ENCODE measurements at regions not wholly inside any gene's neighbourhood (a gene's known extent, or its start where the extent isn't known, plus 50 kb on each side); places are given as distances from the start of the nearest gene placed in this dataset.
"Not testable (repeated sequence)": the region's sequence is repeated elsewhere in the genome, so short reads cannot be mapped to it uniquely, and the experiment has no call there.

DNA sequence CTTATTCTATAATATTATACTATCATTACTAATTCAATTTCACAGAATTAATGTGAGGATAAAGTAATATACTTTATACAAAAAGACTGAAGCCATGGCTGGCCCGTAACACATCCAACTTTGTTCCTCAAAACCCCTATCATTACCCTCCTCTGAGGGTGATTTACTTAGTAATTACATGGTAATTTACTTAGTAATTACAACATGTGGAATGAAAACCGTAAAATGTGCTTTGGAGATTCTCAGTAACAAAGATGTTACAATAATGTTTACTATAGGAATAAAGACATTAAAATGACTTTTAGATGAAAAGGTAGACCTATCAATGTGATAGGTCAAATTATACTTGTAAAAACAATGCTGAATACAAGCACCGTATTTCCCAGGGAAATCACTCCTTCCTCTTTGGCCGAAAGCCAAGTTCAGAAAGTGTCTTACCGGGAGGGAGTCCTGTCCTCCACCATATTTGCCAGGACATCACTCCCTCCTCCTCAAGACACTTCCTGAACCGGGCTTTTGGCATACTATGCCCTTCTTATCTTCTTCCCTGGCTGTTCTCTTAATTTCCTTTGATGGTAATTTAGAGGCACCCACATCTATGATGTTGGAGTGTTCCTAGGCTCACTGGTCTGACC, 1047.8 kb downstream of the SOCS6 start:
- DNase-seq: no peak

DNA sequence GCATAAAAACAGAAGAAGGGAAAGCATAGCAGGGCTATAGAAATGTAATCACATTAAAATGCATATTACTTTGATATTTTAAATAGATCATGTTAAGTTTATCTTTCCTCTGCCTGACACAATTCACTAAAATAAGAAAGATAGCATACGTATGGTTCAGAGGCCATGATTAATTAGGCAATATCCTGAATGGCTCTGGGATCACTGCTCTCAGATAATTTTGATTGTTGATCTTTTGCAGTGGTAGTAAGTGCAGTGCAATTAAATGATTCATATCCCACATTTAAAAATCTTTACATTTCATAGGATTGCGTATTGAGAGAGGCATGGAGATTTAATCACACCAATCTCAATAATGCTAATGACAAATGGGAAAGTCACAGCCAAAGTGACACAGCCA, 1040.7 kb downstream of the SOCS6 start:
- no peak for DNase-seq

DNA sequence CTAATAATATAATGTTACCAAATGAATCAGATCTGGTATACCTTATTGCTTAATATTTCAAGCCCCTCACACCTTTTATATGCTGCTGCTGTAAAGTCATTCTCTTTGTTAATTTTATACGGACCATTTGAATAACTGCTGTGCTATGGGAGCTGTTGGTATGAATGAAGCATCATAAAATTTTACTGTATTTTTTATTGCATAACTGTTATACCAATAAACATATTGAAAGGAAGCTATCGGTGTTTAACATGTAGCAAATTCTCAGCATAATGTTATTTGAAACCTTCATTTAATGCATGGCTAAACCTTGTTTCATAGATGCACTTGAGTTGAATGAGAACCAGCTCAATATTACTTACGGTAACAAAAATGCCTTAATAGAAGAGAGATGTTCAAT, 1040.3 kb downstream of the SOCS6 start:
- no peak for DNase-seq

DNA sequence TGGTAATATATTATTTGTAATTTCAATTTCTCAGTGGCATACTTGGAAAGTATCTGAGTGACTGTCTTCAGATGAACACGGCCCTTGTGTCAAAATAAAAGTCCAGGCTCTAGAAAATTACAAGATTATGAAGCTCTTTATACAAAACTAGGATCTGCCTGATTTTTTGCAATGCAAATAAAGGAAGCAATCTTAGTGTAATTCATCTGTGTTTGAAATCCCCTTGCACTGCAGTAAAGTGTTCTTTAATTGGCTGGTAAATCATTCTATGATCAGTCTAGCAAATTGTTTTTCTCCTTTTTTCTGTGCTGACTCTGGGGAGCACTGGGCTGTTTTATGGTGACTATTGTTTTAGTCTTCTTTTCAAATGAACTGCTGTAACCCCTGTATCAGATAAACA, 1039.0 kb downstream of the SOCS6 start:
- DNase-seq: no peak

DNA sequence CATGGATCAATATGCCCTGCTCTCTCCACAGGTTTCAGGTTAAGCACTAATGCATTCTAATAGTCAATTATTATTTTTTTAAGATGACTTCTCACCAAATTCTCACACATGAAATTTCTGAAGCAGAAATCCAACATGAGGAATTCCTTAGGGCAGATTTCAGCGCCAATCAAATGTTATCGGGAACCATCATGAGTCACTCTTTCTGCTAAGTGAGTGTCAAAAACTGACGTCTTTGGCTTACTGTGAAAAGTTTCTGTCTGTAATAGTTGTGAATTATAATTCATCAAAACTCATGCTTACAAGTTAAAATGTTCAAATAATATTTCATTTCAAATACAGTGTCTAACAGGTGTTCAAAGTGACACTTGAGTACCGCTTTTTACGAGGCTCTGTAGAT, 1038.6 kb downstream of the SOCS6 start:
- no peak for DNase-seq

DNA sequence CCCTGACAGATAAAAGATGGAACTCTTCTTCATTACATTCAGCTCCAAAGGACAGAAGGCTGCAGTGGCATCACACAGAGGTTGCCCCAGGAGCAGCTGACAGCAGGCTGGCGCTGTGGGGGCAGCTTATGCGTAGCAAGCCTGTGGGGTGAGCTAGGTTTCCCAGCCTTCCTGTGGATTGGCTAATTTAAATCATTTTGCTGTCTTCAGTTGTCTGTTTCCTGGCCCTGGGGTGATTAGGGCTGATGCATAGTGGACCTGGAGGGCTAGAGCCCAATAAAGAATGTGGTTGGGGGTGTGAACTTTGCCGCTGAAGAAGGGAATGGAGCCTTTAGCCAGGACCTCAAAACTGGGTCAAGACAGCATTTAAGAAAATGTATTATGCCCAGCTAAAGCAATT, 1038.0 kb downstream of the SOCS6 start:
- DNase-seq: no peak

DNA sequence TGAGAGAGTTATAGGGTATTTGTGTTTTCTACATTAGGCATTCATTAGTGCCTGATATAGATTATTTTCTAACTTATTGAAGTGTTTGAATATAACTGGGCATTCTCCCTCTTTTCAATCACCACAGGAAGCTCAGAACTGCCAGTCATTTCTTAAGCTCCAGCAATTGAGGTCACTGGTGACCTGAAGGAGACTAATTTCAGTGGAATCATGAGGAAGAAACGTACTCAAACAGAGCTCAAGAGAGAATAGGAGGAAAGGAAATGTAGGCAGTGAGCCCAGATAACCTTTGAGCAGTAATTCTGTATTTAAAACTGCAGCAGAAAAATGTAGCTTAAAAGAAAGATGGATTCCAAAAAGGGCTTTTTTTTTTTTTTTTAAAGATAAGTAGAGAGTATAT, 1035.5 kb downstream of the SOCS6 start:
- no peak for DNase-seq

DNA sequence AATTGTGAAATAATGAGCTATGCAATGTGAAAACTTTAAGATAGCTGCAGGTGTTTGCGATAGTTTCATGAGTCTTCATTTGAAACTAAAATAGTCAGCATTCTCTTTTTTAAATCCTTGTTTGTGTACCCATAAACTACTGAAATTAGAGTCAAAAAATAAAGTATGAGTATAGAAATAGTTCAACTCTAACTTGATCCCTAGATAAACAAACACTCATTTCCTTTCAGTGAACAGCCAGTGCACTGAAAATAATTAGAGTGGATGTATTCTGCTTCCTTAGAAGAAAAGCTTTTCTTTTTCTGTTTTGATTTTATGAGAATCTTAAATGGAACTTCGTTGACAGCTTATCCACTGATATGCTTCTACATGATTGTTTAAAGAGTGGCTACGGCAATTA, 1033.4 kb downstream of the SOCS6 start:
- DNase-seq: no peak

DNA sequence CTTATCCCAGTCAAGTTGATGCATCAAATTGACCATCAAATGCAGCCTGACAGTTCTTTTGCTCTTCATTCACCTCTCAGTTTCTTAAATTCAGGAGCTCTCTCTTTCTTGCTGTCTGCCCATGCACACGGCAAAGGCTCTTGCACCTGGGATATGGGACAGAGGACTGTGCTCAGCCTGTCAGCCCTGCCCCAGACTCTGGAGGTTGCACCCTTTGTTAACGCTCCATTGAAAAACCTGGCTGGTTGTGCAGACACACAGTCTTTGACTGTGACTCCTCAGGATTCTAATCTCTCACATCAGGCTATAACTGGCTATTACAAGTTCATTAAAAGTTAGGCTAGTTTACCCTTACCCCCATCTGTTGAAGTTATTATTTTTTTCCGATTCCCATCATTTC, 1032.5 kb downstream of the SOCS6 start:
- DNase-seq: no peak

DNA sequence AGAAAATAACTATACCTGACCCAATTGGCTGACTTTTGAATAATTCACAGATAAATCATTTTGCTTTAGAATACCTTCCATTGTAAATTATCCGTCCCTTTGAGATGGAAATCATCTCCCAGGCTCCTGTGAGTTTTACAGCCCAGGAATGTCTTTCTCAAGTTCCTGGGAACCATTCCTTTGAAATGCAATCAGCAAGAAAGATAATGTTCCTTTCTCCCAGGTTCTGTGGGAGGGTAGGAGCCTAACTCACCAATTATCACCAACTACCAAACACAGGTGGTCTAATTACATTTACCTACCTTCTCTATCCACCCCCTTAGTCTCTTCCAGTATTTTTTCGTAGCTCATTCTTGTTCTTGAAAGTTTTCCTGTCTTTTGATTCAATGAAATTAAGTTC, 1016.0 kb downstream of the SOCS6 start:
- DNase-seq: no peak

DNA sequence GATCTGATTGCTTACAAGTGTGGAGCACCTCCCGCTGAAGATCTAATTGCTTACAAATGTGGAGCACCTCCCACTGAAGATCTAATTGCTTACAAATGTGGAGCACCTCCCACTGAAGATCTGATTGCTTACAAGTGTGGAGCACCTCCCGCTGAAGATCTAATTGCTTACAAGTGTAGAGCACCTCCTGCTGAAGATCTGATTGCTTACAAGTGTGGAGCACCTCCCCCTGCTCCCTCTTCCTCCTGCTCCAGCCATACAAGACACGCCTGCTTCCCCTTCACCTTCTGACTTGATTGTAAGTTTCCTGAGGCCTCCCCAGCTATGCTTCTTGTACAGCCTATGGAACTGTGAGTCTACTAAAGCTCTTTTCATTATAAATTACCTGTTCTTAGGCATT, 1014.9 kb downstream of the SOCS6 start:
- not testable (repeated sequence) for DNase-seq

DNA sequence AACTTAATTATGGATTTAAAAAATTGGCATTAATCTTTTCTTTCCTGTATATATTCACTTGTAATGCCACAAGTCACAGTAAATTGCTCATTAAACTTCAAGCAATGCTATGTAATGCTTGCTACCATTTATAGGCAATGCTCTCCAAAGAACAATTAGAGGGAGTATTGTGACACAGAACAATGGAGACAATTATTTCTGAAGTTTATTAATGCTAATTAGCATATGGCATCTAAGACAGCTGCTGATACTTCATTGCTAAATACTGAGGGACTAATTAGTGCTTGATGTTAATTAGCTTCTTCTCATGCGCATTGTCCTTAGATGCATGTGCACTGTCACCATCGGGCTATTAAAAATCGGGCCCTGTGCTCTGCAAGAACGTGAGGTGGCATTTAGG, 1012.8 kb downstream of the SOCS6 start:
- DNase-seq: no peak

DNA sequence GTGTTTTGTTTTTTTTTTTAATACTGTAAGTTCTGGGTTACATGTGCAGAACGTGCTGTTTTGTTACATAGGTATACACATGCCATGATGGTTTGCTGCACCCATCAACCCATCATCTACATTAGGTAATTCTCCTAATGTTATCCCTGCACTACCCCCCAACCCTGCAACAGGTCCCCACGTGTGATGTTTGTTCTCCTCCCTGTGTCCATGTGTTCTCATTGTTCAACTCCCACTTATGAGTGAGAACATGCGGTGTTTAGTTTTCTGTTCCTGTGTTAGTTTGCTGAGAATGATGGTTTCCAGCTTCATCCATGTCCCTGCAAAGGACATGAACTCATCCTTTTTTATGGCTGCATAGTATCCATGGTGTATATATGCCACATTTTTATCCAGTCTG, 1005.4 kb downstream of the SOCS6 start:
- not testable (repeated sequence) for DNase-seq

DNA sequence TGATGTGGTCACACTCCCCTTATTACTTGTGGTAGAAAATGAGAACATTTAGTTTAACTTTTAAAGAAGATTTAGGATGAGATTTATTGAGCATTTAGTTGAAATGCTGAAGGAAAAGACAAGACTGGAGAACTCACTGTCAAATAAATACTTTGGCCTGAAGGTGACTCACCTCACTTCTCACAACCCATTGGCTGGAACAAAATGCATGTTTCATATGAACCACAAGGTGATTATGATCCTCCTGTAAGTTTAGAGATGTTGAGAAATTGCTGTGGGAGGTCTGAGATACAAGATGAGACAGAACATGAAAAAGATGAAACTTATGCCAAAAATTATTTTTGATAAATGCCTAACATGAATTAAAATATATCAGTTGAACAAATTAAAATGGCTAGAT, 1004.5 kb downstream of the SOCS6 start:
- DNase-seq: no peak

DNA sequence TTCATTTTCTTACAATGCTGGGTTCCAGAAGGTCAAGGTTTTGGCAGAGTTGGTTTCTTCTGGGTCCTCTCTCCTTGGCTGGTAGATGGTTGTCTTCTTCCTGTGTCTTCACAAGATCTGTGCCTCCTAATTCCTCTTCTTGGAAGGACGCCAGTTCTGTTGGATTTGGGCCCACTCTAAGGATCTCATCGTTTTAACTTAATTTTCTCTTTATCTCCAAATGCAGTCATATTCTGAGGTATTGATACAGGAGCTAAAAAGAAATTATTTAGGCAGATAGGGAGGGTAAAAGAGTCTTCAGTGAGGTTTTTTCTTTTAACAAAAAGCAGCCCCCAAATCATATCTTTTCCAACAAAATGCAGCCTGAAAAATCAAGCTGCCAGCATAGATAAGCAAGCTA, 998.4 kb downstream of the SOCS6 start:
- DNase-seq: no peak

DNA sequence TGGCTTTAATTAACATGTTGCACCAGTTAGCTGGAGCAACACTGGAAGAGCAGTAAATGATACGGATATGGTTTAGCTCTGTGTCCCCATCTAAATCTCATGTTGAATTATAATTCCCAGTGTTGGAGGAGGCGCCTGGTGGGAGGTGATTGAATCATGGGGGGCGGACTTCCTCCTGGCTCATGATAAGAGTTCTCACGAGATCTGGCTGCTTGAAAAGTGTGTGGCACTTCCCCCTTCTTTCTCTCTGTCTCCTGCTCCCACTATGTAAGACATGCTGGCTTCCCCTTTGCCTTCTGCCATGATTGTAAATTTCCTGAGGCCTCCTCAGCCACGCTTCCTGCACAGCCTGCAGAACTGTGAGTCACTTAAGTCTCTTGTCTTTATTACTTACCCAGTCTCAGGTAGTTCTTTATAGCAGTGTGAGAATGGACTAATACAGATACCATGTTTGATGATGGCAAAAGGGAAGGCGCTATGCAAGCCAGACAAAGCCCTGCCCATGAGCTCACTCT, 963.6 kb downstream of the SOCS6 start:
- DNase-seq: no peak

DNA sequence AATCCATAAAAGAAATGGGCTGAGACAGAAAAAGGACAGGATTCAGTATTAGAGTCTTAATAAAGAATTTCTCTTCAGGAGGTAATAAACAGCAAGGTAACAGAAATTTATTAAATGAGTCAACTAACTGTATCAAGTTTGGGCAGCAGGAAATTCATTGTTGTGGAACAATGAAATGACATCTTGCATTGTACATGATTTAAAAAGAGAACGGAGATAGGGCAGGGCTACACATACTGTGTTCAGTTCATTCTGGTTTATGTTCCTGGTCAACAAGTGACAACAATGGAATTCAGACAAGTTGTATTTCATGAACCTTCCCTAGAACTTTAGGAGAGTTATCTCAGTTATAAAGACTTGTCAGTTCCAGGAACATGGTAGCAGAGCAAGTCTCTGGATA, 961.3 kb downstream of the SOCS6 start:
- DNase-seq: no peak

DNA sequence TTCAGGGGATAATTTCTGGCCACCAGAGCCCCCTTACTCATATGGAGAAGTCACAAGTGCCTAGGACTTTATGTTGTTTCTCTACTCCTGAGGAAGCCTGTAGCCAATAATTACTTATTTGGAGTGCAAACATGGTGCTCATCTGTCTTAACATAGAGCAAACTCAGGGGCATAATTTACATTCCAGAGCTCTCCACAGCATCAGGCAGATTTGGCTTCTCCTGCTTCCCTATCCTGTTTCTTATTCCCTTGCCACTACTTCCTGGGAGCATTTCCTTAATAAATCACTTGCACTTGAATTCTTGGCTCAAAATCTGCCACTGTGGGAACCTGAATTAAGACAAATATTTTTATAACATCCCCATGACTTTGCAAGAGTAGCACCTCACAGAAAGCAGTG, 960.9 kb downstream of the SOCS6 start:
- DNase-seq: no peak

DNA sequence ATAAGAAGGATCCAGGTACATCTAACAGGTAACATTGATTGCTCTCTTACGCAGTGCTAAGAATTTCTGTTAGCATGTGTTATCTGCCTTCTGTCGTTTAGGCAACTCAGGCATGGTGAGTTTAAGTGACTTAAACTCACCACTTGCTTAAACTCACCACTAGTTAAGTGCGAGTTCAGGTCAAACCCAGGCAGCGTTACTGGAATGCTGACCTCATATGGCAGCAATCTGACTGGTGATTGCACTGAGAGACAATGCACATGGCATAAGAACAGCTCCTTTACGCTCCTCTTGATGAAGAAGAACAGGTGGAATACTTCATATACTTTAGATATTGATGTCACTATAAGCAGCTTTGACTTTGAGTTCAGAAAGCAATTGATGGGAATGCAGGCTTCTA, 954.1 kb downstream of the SOCS6 start:
- no peak for DNase-seq

DNA sequence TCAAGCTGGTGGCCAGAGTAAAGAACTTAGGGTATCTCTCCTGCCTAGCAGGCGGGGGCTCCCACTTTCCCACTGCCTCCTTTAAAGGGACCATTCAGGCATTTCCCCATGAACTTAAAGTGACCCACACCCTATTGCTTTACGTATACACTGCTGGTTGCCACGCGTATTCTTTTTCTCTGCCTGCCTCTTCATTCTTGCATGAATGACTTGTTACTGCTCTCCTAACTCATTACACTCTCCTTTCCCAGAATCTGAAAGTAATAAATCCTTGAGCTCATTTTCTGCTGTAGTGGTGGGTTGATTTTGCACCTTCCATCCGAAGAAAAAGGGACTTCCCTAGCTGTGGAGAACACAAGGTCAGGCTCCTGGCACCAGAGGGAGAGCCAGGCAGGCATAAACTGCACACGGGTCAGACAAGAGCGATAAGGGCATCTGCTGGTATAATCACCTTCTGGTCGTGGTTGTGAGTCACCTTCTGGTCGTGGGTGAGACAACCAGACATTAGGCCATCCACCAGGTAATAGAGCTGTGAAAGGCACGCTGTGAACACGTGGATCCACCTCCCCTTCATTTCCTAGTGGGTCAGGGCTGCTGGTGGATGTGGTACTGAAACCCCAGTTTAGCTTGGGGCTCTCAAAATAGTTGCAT, 950.3 kb downstream of the SOCS6 start:
- DNase-seq: no peak

DNA sequence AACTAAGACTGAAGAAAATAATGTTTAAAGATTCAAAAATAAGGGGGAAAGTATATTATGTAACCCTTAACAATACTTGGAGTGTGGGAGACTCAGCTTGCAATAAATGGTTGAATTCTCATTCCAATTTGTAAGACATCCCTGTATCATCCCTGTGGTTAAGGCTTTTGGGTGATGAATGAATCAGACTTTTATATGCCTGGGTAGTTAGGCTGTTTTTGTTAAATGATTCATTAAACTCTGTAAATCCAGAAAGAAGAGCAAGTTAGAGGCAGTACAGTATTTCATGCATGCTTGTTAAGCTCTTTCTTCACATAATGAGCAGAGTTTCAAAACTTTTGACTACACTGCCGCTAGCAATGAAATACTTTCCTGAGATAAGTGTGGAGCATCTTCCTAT, 948.8 kb downstream of the SOCS6 start:
- DNase-seq: no peak

DNA sequence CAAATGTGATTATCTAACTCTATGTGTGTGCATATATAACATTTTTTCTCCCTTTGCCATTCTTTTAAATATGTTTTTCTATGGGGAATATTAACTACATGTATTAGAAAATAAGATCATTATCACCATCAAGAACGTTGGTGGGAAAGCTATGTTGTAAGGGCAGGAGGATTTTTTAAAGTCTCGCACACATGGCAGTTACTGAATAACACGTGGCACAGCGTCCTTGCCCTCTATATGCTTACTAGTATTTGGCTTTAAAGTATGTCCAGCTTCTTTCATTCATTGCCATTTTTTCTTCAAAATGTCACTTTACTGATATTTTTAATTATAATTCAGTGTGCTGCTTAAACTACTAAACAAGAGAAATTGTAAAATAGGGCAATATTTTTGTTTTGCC, 944.3 kb downstream of the SOCS6 start:
- DNase-seq: no peak

DNA sequence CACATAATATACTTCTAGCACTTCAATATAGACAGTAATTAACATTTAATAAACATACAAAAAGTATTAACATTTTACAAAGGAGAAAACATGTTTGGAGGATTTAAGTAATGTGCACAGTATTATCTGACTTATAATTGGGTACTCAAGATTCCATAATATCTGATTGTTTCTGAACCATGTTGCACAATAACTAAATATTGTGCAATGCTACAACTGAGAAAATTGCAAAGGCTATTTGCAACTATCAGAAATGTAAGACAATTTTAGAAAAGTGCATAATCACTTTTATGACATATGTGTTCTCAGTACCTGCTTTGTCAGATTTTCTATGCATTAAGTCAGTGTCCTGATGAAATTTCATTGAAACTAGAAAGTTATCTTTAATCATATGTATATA, 934.6 kb downstream of the SOCS6 start:
- DNase-seq: no peak

DNA sequence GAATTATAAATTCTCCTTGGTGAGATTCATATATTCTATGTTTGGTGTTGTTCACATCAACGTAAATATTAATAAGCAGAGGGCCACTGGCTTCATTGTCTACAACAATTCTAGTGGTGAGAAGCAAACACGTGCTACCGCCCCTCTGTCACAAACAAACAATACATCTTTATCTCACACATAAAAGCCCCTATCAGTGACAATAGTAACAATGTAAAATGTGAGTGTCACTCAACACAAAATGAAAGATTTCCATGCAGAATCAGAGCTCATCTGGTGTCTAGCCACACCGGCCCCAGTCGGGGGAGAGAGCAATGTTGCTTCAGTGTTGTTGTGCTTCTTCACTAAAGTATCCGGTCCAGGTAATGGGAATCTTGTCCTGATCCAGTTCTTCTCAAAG, 932.6 kb downstream of the SOCS6 start:
- DNase-seq: no peak

DNA sequence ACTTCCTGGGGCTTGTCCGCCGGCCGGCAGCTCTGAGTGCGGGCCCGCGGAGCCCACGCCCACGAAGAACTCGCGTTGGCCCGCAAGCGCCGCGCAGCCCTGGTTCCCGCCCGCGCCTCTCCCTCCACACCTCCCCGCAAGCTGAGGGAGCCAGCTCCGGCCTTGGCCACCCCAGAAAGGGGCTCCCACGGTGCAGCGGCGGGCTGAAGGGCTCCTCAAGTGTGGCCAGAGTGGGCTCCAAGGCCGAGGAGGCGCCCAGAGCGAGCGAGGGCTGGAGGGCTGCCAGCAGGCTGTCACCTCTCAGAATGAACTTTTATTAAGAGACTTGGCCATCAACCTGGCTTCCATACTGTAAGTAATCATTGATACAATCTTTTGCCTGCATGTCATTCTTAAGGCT, 923.9 kb downstream of the SOCS6 start:
- DNase-seq: not testable (repeated sequence)

All from T-helper 1 cell (primary cell).